NT2/D1 (cell line): ENCODE measurements at regions not wholly inside any gene's neighbourhood (a gene's known extent, or its start where the extent isn't known, plus 50 kb on each side); places are given as distances from the start of the nearest gene placed in this dataset.

ENCODE experiments used
- YY1 ChIP-seq: IDR thresholded peaks from 2 replicates; pipeline ENCODE4 v1.6.1; 2011; ENCODE audit not compliant: insufficient read length, insufficient read depth
- ZNF274 ChIP-seq: IDR thresholded peaks from 2 replicates; pipeline ENCODE4 v1.6.1; 2011; ENCODE audit warnings: mild to moderate bottlenecking, low read depth, low read length

- no peak for TF ChIP-seq YY1
- no peak for TF ChIP-seq ZNF274
Measured at GRCh38 chr22:22032906-22033802, 50.6 kb upstream of the TOP3B start.
